Stimulated activated effector memory CD8-positive, alpha-beta T cell treated with anti-CD3 and anti-CD28 coated beads, Interleukin-12 subunit alpha, Interleukin-12 subunit beta, amount 100 ng/mL, for 72 hours (primary cell): ENCODE measurements at regions not wholly inside any gene's neighbourhood (a gene's known extent, or its start where the extent isn't known, plus 50 kb on each side); places are given as distances from the start of the nearest gene placed in this dataset.

Experiments used
- ATAC-seq: fragments of 150-1000 bp; cut with Tn5 transposase; 2 replicates; pipeline ENCODE4 v1.10.0; 2021
- DNase-seq, 2 donors: peaks; one replicate each; pipeline ENCODE4 v3.0.0; 2021 to 2022; ENCODE audit warnings: low spot score in 2 of 2
- H3K27ac Mint-ChIP-seq: one replicate; pipeline ENCODE4 v1.8.0; 2022; ENCODE audit warnings: mild to moderate bottlenecking, mixed read lengths
- H3K36me3 Mint-ChIP-seq: one replicate; pipeline ENCODE4 v1.8.0; 2022; ENCODE audit warnings: mild to moderate bottlenecking, mixed read lengths
- H3K4me1 Mint-ChIP-seq: one replicate; pipeline ENCODE4 v1.8.0; 2022; ENCODE audit warnings: mixed read lengths
- H3K4me3 Mint-ChIP-seq: one replicate; pipeline ENCODE4 v1.8.0; 2022; ENCODE audit warnings: mild to moderate bottlenecking, mixed read lengths
- H3K9me3 Mint-ChIP-seq: one replicate; pipeline ENCODE4 v1.8.0; 2022; ENCODE audit warnings: mixed read lengths

DNA sequence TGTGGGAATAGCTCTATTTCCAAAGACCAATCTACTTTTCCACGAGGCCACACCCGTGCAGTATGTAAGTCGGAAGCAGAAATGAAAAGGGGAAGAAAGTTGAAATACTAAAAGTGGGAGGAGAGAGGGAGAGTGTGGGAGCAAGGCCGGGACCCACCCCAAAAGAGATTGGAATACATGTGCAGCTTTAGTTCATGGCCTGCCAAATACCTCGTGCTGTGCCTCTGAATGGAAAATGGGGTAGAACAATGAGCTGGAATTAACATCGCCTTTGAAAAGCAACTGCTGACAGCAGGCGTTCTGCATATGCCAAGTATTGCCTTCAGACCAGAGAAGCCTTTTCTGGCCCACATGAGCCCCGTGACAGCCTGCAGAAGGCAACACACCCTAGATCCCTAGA is 155.6 kb downstream of the CD83 start:
- H3K4me1 Mint-ChIP-seq = peaks cover 54% of the 10 kb centered on the region
- DNase-seq (no peak), ATAC-seq (no peak)
- no peaks in the 10 kb centered on the region for H3K9me3 Mint-ChIP-seq
- no peak overlapping the region for H3K27ac Mint-ChIP-seq
- H3K36me3 Mint-ChIP-seq = no peaks in the 10 kb centered on the region
- H3K4me3 Mint-ChIP-seq = no peak overlapping the region

DNA sequence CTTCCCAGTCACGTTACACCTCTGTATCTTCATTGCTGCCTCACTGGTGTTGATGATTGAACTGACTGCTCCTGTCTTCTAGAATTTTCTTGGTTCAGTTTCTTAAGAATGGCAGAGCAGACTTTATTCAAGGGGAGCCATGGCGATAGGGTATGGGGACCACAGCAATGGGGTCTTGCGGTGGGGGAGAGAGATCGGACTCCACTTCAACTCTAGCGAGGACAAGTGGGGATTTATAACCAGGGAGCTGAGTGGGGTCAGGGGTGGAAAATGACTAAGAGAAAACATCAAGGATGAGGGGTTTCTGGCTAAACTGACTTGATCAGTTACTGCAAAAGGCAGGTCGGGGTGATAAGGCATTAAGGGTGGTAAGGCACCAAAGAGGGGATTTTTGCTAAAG is 156.4 kb downstream of the CD83 start:
- DNase-seq = no peak
- peaks cover 55% of the 10 kb centered on the region for H3K4me1 Mint-ChIP-seq
- no peak for ATAC-seq

DNA sequence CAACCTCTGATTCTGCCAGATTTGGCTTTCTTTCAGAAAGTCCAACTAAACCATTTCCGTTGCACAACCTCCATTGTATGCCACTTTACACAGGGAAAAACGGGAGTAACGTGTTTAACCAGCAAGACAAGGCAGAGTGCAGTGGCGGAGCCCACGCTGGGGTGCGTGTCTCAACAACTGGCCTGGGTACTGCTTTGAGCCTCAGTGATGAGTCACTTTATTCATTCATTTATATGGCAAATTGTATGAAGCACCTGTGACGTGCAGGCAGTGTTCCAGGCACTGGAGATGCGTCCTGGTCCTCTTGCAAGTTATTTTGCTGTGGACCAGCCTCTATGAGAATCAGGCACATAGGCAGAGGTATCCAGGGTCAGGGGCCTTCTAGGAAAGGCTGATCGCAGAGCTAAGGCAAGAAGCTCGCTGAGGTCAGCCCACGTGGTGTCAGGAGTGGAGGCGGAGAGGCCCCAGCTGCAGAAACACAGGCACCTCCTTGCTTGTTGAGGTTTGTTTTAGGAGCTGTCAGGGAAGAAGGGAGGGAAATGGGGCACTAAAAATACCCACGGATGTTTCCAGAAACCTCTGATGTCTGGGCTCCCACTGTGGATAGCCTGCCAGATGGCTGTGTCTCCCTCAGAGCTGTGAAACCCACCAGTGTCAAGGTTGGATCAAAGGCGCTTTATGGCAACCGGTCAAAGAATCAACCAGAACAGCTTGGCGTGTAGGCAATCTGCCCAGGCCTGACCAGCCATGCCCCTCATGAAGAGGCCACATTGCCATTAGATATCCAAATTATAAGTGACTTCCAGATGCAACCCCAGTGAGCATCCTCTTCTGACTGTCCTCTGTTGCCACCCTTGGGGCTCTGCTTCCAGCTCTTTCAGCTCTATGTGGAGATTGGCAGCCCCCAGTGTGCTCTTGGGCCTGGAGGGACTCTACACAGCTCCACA is 157.2 kb downstream of the CD83 start:
- no peak for DNase-seq
- no peak for ATAC-seq
- Mint-ChIP-seq H3K9me3 (no peaks in the 10 kb centered on the region), H3K27ac (peak overlapping the region; percentile 83), H3K36me3 (no peaks in the 10 kb centered on the region), H3K4me1 (peaks cover 54% of the 10 kb centered on the region), H3K4me3 (no peak overlapping the region)

More for the DNA sequence above, 156.4 kb downstream of the CD83 start:
- no peak overlapping the region for H3K4me3 Mint-ChIP-seq
- H3K27ac Mint-ChIP-seq = no peak overlapping the region
- no peaks in the 10 kb centered on the region for H3K36me3 Mint-ChIP-seq
- no peaks in the 10 kb centered on the region for H3K9me3 Mint-ChIP-seq

DNA sequence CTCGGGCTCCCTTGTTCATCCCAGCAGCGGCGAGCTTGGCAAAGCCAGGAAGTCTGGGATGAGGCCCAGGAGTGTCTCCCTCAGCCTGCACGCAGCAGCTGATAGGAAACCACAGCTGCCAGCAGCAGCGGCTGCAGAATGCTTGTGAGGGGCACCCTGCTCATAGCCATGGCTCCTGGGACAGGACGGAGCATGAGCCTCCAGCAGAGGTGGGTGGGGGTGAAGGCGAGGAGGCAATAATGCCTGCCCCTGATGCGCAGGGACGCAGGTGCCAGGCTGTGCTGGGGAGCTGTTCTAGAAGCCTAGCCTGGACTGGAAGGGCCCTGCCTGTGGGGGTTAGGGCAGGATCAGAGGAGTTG is 157.9 kb downstream of the CD83 start:
- no peaks in the 10 kb centered on the region for H3K36me3 Mint-ChIP-seq
- DNase-seq (no peak), ATAC-seq (no peak)
- H3K9me3 Mint-ChIP-seq = peaks cover 5% of the 10 kb centered on the region
- no peak overlapping the region for H3K4me3 Mint-ChIP-seq
- peak overlapping the region; percentile 83 for H3K27ac Mint-ChIP-seq
- H3K4me1 Mint-ChIP-seq = peaks cover 49% of the 10 kb centered on the region

DNA sequence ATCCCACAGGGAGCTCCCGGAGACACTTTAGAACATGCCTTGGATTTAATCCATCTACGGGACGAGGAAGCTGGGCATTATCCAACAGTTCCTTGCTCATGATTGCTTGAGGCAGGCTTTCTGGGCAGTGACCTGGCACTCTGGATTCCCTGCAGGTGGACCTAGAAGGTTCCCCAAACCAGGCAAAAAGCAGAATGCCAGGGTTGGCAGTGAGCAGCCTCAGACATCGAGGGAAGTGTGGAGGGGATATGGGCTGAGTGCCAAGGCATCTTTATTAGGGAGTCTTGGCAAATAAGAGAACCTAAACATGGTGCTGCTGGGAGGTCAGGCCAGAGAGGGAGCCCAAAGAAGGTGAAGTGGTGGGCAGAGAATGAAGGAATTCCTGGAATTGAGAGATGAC is 158.5 kb downstream of the CD83 start:
- H3K36me3 Mint-ChIP-seq = no peaks in the 10 kb centered on the region
- peaks cover 46% of the 10 kb centered on the region for H3K4me1 Mint-ChIP-seq
- H3K9me3 Mint-ChIP-seq = peaks cover 5% of the 10 kb centered on the region
- ATAC-seq (no peak), DNase-seq (no peak)
- peak overlapping the region; percentile 41 for H3K4me3 Mint-ChIP-seq
- peak overlapping the region; percentile 83 for H3K27ac Mint-ChIP-seq

DNA sequence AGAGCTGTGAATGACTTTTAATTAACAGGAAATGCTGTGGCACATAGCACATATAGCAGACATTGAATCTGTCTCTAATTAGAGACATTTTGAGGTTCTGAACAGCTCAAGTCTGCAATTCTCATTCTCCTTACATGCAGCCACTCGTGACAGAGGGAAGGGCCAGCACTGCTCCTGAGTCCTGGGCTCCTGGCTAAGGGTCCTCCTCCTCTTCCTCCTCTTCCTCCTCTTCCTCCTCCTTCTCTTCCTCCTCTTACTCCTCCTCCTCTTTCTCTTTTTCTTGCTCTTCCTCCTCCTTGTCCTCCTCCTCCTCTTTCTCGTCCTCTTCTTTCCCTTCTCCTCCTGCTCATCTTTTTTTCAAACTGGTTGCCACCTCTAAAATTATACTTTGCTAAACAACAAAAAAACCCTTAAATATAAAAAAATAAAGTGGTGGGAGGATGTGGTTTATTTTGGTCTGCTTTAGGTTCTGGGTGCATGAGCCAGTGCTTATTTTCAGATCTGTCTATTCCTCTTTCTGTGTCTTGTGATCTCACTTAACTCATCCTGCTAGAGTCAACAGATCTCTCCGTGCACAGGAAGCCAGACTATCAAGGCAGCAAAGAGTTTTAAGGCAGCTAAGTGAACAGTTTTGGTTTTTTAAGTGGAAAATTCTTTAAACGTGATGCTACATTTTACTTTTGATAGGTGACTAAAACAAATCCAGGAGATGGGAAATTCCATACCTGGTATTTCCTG is 159.3 kb downstream of the CD83 start:
- peaks cover 5% of the 10 kb centered on the region for H3K9me3 Mint-ChIP-seq
- DNase-seq (no peak), ATAC-seq (peak; percentile 90)
- no peaks in the 10 kb centered on the region for H3K36me3 Mint-ChIP-seq
- H3K27ac Mint-ChIP-seq = peak overlapping the region; percentile 83
- peak overlapping the region; percentile 41 for H3K4me3 Mint-ChIP-seq
- peaks cover 42% of the 10 kb centered on the region for H3K4me1 Mint-ChIP-seq

DNA sequence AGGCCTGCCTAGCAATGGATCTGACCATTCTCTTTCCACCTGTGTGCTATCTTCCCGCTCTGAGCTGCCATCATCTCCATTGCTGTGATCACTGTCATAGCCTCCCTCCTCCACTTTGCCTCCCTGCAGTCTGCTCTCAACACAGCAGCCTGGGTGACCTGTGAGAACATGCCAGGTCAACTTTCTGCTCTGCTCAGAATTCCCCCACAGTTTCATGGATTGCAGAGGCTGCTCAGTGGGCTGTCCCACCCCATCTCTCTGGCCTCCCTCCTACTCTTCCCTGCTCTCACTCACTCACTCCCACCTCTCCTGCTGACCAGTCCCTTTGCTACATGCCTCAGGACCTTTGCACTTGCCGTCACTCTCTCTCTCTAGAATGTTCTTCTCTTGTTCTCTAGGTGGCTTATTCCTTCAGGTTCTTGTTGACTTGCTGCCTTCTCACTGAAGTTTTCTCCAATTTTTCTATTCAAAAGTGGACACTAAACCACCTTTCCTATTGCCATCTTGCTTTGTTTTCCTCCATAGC is 159.9 kb downstream of the CD83 start:
- ATAC-seq (peak; percentile 43), DNase-seq (no peak)
- Mint-ChIP-seq H3K36me3 (no peaks in the 10 kb centered on the region), H3K9me3 (peaks cover 5% of the 10 kb centered on the region), H3K4me3 (peak overlapping the region; percentile 41), H3K4me1 (peaks cover 42% of the 10 kb centered on the region), H3K27ac (peak overlapping the region; percentile 83)

DNA sequence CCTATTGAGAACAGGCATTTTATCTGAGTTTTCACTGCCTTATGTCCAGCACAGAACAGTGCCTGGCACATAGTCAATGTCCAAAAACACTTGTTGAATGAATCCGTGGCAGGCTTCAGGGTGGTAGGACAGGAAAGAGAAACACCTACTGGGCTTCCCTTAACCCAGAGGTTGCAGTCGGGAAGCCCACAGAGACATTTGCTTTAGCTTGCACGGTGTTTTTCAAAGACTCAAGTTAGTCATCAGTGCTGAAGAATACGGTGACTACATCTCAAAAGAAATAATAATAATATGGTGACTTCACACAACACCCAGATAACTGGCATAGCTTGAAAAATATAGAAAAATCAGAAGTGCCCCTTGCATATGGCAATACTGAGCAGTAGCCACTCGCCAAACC is 160.4 kb downstream of the CD83 start:
- DNase-seq (no peak), ATAC-seq (no peak)
- Mint-ChIP-seq H3K36me3 (no peaks in the 10 kb centered on the region), H3K4me3 (peak overlapping the region; percentile 41), H3K9me3 (peaks cover 5% of the 10 kb centered on the region), H3K27ac (peak overlapping the region; percentile 83), H3K4me1 (peaks cover 42% of the 10 kb centered on the region)

DNA sequence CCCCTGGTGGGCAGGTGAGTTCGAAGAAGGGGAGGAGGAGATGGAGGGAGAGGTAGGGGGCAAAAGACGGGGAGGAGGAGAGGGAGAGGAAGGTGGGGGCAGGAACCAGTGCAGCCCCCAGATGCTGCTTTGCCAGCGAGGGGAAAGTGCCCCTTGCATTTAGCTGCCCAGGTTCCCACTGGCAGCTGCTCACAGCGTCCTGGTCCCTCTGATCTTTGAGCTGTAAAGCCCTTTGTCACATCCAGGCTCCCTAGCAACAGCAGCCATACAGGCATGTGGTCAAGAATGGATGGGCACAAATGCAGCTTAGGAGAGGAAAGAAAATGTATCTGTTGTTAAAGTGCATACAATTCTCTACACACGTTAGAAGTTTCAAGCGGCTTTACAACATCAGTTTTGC is 160.9 kb downstream of the CD83 start:
- ATAC-seq (no peak), DNase-seq (no peak)
- Mint-ChIP-seq H3K27ac (no peak overlapping the region), H3K4me3 (no peak overlapping the region), H3K9me3 (peaks cover 5% of the 10 kb centered on the region), H3K4me1 (peaks cover 42% of the 10 kb centered on the region), H3K36me3 (no peaks in the 10 kb centered on the region)

DNA sequence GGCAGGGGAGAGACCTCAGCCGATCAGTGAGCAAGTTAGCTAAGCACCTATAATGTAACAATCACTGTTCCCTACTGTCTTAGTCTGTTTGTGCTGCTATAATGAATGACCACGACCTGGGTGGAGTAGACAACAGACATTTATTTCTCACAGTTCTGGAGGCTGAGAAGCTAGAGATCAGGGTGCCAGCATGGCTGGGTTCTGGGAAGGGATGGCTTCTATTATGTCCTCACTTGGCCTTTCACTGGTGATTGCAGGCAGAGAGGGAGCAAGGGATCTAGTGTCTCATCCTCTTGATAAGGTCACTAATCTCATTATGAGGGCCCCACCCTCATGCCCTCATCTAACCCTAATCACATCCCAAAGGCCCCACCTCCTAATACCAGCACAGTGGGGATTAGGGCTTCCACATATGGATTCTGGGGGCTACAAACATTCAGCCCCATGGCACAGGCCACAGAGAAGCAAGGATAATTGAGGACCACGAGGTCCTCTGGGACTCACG is 162.5 kb downstream of the CD83 start:
- no peak overlapping the region for H3K4me3 Mint-ChIP-seq
- H3K27ac Mint-ChIP-seq = no peak overlapping the region
- no peak for ATAC-seq
- H3K4me1 Mint-ChIP-seq = peaks cover 31% of the 10 kb centered on the region
- H3K36me3 Mint-ChIP-seq = no peaks in the 10 kb centered on the region
- H3K9me3 Mint-ChIP-seq = peaks cover 5% of the 10 kb centered on the region
- no peak for DNase-seq

DNA sequence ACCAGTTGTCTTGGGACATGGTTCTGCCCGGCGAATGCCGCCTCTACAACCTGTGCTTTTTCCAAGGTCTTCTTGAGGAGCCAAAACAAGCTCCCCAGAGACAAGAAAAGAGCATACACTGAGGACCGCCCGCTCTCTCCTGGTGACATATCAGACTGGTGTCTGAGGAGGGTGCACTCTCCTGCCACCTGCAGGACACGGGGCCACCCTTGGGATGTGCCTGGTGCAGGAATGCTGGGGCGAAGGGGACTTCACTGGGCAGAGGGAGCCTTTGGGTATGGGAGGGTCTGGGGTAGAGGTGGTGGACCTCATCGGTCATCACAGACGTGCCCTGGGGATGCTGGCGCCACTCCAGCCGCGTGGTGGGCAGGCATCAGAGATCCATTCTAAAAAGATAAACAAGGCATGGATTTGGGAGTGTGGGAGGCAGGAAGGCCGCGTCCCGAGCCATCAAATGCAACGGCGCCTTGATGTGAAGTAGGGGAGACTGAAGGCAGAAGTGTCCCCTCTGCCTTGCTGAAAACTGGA is 163.3 kb downstream of the CD83 start:
- Mint-ChIP-seq H3K9me3 (peaks cover 5% of the 10 kb centered on the region), H3K4me1 (peaks cover 25% of the 10 kb centered on the region), H3K27ac (no peak overlapping the region), H3K4me3 (no peak overlapping the region), H3K36me3 (no peaks in the 10 kb centered on the region)
- DNase-seq (no peak), ATAC-seq (no peak)

DNA sequence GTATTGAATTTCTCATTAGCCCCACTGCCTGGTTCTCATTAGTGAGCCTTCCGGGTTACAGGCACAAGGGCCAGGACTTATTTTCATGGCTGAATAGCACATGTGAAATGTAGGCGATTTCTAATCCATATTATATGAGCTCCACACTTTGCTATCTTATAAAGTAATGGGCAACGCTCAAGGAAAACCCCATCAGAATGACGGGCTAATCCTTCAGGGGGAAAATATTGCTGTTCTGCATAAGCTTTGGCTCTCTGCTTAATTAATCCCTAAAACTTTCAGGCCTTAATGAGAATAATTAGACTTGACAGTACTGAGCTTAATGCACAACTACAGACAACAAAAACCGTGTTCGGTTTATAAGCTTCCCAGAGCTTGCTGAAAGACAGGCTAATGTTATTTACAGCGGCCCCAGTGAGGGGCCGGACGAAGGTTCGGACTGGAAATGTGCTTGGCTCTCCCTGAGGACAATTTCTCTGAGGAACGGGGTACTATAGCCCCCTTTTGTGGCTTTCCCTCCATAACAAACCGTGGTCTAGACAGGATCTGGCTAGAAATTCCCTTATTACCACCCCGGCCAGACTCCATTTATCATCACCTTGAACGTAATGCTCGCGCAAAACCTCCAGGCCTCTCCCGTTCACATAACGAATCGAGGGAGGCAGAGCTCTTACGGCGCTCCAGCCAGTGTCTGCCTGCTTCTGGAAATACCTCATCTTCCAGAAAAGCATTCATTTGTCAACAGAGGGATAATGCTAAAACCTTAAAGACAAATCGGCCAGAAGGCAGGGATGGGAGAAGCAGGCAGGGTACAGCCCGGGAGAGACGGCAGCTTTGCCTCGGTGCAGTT is 164.5 kb downstream of the CD83 start:
- ATAC-seq = no peak
- H3K4me1 Mint-ChIP-seq = peaks cover 13% of the 10 kb centered on the region
- no peak overlapping the region for H3K4me3 Mint-ChIP-seq
- peaks cover 5% of the 10 kb centered on the region for H3K9me3 Mint-ChIP-seq
- DNase-seq = no peak
- no peaks in the 10 kb centered on the region for H3K36me3 Mint-ChIP-seq
- no peak overlapping the region for H3K27ac Mint-ChIP-seq

DNA sequence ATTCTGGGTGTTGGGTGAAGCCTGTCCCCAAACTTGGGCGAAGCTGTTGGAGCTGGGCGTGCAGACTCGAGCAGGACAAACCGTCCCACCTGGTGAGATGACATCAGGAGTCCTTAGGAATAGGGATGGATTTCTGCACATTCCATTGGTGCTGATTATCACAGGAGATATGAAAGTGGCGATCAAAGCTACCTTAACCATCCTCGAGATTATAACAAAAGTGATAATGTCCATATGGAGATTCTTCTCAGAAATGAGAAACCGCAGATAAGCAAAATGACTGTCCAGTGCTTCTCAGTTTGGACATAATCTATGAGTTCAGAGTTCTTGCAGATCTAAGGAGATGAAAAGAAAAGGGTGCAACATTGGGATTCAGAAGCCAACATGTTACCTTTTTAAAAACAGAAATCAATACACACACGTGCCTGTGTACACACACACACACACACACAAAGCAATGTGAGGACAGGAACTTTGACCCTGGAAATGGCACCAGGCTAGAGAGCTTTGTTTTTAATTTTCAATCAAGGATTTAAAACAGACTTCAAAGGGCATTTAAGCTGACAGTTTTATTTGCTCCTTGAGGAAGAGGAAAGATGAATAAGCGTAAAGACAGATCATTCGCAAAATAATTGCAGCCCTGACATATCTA is 165.4 kb downstream of the CD83 start:
- DNase-seq = no peak
- Mint-ChIP-seq H3K36me3 (no peaks in the 10 kb centered on the region), H3K4me1 (peaks cover 3% of the 10 kb centered on the region), H3K27ac (no peak overlapping the region), H3K4me3 (no peak overlapping the region), H3K9me3 (peaks cover 5% of the 10 kb centered on the region)
- ATAC-seq = no peak

DNA sequence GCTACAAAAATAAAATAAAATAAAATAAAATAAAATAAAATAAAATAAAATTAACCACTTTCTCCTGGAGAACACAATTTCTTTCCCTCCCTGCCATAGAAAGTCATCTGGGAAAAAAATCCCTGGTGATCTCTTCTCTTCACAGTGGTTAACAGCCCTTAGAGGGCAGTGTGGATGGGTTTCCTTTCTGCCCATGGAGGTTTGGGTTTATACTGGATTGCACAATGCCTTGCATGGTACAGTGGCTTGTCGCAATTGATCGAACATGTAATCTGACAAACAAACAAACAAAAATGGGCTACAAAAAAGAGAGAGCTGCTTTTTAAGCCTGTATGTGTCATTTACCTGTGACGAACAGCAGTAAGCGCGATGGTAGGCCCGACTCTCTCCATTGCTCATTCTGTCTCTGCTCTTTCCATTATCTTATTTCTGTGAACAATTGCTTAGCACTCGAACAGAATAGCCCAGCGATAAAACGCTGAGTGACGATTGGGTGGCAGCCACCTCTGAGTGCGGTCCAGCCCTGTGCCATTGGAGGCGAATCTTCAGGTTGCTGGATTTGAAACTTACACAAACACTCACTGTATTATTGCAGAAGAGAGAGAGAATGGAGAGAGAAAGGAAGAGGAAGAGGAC is 166.1 kb downstream of the CD83 start:
- no peak overlapping the region for H3K27ac Mint-ChIP-seq

More for the DNA sequence above, 166.1 kb downstream of the CD83 start:
- no peak for DNase-seq
- no peaks in the 10 kb centered on the region for H3K36me3 Mint-ChIP-seq
- peaks cover 5% of the 10 kb centered on the region for H3K9me3 Mint-ChIP-seq
- no peaks in the 10 kb centered on the region for H3K4me1 Mint-ChIP-seq
- no peak overlapping the region for H3K4me3 Mint-ChIP-seq
- ATAC-seq = no peak
